NT2/D1 (cell line): ENCODE measurements at regions not wholly inside any gene's neighbourhood (a gene's known extent, or its start where the extent isn't known, plus 50 kb on each side); places are given as distances from the start of the nearest gene placed in this dataset.

Experiments used
- SUZ12 ChIP-seq: IDR thresholded peaks from 2 replicates; pipeline ENCODE4 v1.6.1; 2011; ENCODE audit not compliant: insufficient read length, insufficient read depth; ENCODE audit errors: extremely low read depth
- YY1 ChIP-seq: IDR thresholded peaks from 2 replicates; pipeline ENCODE4 v1.6.1; 2011; ENCODE audit not compliant: insufficient read length, insufficient read depth
- ZNF274 ChIP-seq: IDR thresholded peaks from 2 replicates; pipeline ENCODE4 v1.6.1; 2011; ENCODE audit warnings: mild to moderate bottlenecking, low read depth, low read length

- TF ChIP-seq ZNF274 (no peak), YY1 (no peak), SUZ12 (no peak)
Observed at GRCh38 chr4:40682290-40683101, 52.8 kb upstream of the RBM47 start.
